Psoas muscle (tissue), 7 donors: ENCODE measurements at regions not wholly inside any gene's neighbourhood (a gene's known extent, or its start where the extent isn't known, plus 50 kb on each side); places are given as distances from the start of the nearest gene placed in this dataset.
"Not testable (repeated sequence)": the region's sequence is repeated elsewhere in the genome, so short reads cannot be mapped to it uniquely, and the experiment has no call there.

Experiments
- ATAC-seq, 4 donors: fragments of 200-7000 bp; cut with Tn5 transposase; one replicate each; pipeline ENCODE4 v1.9.1; 2020; ENCODE audit warnings: moderate library complexity in 3 of 4, mild to moderate bottlenecking in 2 of 4
- DNase-seq, 2 donors: peaks; one replicate each; pipeline ENCODE4 v3.0.0-alpha.2; 2020
- H3K27ac ChIP-seq: fragments of 200-600 bp; one replicate; pipeline ENCODE4 v1.8.0; 2022
- H3K27me3 ChIP-seq, 3 donors: fragments of 200-600 bp in 1 of 3; one replicate each; pipeline versions ENCODE4 v1.6.1 to v1.8.0; 2013 to 2022; ENCODE audit warnings: low read length in 2 of 3, mild to moderate bottlenecking in 2 of 3, moderate library complexity in 1 of 3; ENCODE audit not compliant: insufficient read depth in 3 of 3
- H3K36me3 ChIP-seq, 2 donors: fragments of 200-600 bp in 1 of 2; one replicate each; pipeline versions ENCODE4 v1.6.1 to v1.8.0; 2013 to 2022; ENCODE audit warnings: low read depth in 1 of 2, mild to moderate bottlenecking in 1 of 2, moderate library complexity in 1 of 2; ENCODE audit not compliant: insufficient read depth in 1 of 2
- H3K4me1 ChIP-seq: fragments of 200-600 bp; one replicate; pipeline ENCODE4 v1.8.0; 2022
- H3K4me3 ChIP-seq: fragments of 200-600 bp; one replicate; pipeline ENCODE4 v1.8.0; 2022; ENCODE audit warnings: mild to moderate bottlenecking
- H3K9me3 ChIP-seq: fragments of 200-600 bp; one replicate; pipeline ENCODE4 v1.8.0; 2022
- CTCF ChIP-seq: fragments of 200-600 bp; IDR thresholded peaks from one replicate; pipeline ENCODE4 v1.8.0; 2022; ENCODE audit warnings: antibody characterized with exemption
- WGBS, 3 donors: extraction: QIAGEN DNeasy Blood & Tissue Kit; methylation state at CpG; one replicate each; pipeline versions ENCODE4 v1.1.6 to v1.1.7; 2013; 5-methylcytosine and 5-hydroxymethylcytosine counted together
- intact Hi-C, 2 donors: fragments of 100-400 bp; cut with DNase I; formaldehyde crosslinking; loops; one replicate each; pipeline versions ENCODE4 v1.11.0 to v1.14.2; 2022
- donor health status: healthy with polysubstance abuse.
- donor health status: DM: no; HTN: no; CAD: no; lungs with moderate emphysema.
- donor health status: Bipolar disorder and iron deficiency.
- donor health status: healthy.
- donor health status: DM: yes; HTN: yes; CAD: no.
- donor health status: DM: no; HTN: no; CAD: no.
- donor health status: DM: yes; HTN: yes; CAD: no.

DNA sequence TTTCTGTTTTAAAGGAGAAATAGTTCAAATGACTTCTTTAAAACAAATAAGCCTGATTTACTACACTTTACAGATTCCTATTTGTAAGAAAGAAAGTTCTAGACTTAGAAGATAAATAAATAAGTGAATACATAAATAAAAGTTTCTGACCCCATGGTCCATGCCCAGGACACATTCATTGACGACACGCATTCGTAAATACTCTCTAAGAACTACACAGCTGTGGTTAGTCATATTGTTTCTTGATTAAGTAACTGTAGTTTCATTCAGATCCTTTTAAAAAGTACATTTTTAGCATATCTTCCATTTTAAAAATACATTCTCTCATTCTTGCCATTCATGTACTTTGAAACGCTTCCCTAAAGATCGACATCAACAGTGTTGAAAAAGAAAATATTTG is 497.4 kb downstream of the SETD4 start:
- H3K27me3 ChIP-seq, result peaks cover 0 to 3% (median 3%) of the 10 kb centered on the region in 3 donors
- ATAC-seq (no peak), DNase-seq (no peak)
- no peaks in the 10 kb centered on the region for H3K4me1 ChIP-seq
- intact Hi-C loops, result loop anchor here in 1 of 2 donors (2.0 kb wide), 1 partner anchor 20 kb away; no protein-coding TSS in a partner anchor
- H3K27ac ChIP-seq, result no peak overlapping the region
- TF ChIP-seq CTCF, result no peak
- no peak overlapping the region for H3K4me3 ChIP-seq
- H3K36me3 ChIP-seq, result no peaks in the 10 kb centered on the region
- no peaks in the 10 kb centered on the region for H3K9me3 ChIP-seq
- 84 to 88% (median 87%) methylated on average over 5 of the region's 5 CpGs for WGBS, 3 donors

- intact Hi-C loops, result no loop called here
- ATAC-seq, result no peak
Measured at GRCh38 chr21:35561116-35561515, 499.2 kb downstream of the SETD4 start.

DNA sequence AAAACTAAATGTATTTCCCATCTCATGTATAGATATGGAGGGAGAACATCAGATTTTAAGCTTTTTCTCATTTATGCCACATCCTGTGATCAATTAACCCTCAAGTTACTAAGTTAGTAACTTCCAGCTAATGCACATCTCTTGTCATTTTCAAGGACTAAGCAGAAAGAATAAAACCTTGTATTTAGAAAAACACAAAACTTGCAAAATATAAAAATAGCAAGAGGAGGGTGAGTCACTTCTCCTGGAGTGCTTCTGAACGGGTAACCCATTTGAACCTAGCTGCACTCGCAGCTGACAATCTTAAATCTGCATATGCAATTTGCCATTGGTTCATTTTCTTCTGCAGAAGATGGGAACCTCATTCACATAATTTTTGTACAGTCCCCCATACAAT is 500.5 kb downstream of the SETD4 start:
- no peaks in the 10 kb centered on the region for H3K4me1 ChIP-seq
- H3K9me3 ChIP-seq, result no peaks in the 10 kb centered on the region
- no peaks in the 10 kb centered on the region for H3K36me3 ChIP-seq
- TF ChIP-seq CTCF, result no peak
- peaks cover 0 to 3% (median 3%) of the 10 kb centered on the region in 3 donors for H3K27me3 ChIP-seq
- DNase-seq (no peak), ATAC-seq (no peak)
- H3K4me3 ChIP-seq, result no peak overlapping the region
- 39 to 58% (median 50%) methylated on average over 2 of the region's 2 CpGs for WGBS, 3 donors
- intact Hi-C loops, result no loop called here
- no peak overlapping the region for H3K27ac ChIP-seq

More at GRCh38 chr21:35561116-35561515, 499.2 kb downstream of the SETD4 start:
- WGBS, 3 donors, result 56 to 61% (median 60%) methylated on average over 4 of the region's 4 CpGs
- H3K27me3 ChIP-seq, result peaks cover 0 to 3% (median 3%) of the 10 kb centered on the region in 3 donors
- TF ChIP-seq CTCF, result no peak
- no peak for DNase-seq
- H3K9me3 ChIP-seq, result no peaks in the 10 kb centered on the region
- H3K27ac ChIP-seq, result no peak overlapping the region
- no peaks in the 10 kb centered on the region for H3K36me3 ChIP-seq
- no peak overlapping the region for H3K4me3 ChIP-seq
- no peaks in the 10 kb centered on the region for H3K4me1 ChIP-seq

GRCh38 chr21:35559128-35559828 is 501.0 kb downstream of the SETD4 start:
- TF ChIP-seq CTCF, result no peak
- 42 to 48% (median 46%) methylated on average over 9 of the region's 9 CpGs for WGBS, 3 donors

GRCh38 chr21:35556536-35556935 is 503.8 kb downstream of the SETD4 start:
- H3K4me3 ChIP-seq, result no peak overlapping the region
- TF ChIP-seq CTCF, result no peak
- H3K36me3 ChIP-seq, result no peaks in the 10 kb centered on the region
- intact Hi-C loops, result no loop called here
- no peak for ATAC-seq
- no peaks in the 10 kb centered on the region for H3K4me1 ChIP-seq
- peaks cover 0 to 4% (median 3%) of the 10 kb centered on the region in 3 donors for H3K27me3 ChIP-seq
- DNase-seq, result no peak
- H3K27ac ChIP-seq, result no peak overlapping the region
- H3K9me3 ChIP-seq, result no peaks in the 10 kb centered on the region
- WGBS, 3 donors, result 19 to 43% (median 23%) methylated on average over 2 of the region's 2 CpGs

More at GRCh38 chr21:35559128-35559828, 501.0 kb downstream of the SETD4 start:
- no peak for ATAC-seq
- peaks cover 0 to 3% (median 3%) of the 10 kb centered on the region in 3 donors for H3K27me3 ChIP-seq
- H3K4me1 ChIP-seq, result no peaks in the 10 kb centered on the region
- no peak overlapping the region for H3K4me3 ChIP-seq
- no peak for DNase-seq
- no peak overlapping the region for H3K27ac ChIP-seq
- intact Hi-C loops, result no loop called here
- no peaks in the 10 kb centered on the region for H3K9me3 ChIP-seq
- no peaks in the 10 kb centered on the region for H3K36me3 ChIP-seq

DNA sequence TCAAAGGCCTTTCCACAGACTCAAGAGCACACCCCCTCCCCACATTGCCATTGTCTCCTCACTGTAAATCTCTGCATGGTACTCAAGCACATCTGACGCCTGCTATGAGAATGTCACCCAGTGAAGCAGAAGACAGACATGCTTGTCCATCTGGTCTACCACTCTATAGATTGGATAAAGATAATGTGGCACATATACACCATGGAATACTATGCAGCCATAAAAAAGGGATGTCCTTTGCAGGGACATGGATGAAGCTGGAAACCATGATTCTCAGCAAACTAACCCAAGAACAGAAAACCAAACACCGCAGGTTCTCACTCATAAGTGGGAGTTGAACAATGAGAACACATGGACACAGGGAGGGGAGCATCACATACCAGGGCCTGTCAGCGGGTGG is 503.4 kb upstream of the RUNX1 start:
- intact Hi-C loops, H3K9me3 ChIP-seq, H3K4me1 ChIP-seq, H3K27me3 ChIP-seq, H3K4me3 ChIP-seq, H3K27ac ChIP-seq, DNase-seq, ATAC-seq, H3K36me3 ChIP-seq: not testable (repeated sequence)
- WGBS, 3 donors, result 94 to 96% (median 95%) methylated on average over 3 of the region's 3 CpGs
